ENCODE measurements at regions not wholly inside any gene's neighbourhood (a gene's known extent, or its start where the extent isn't known, plus 50 kb on each side); places are given as distances from the start of the nearest gene placed in this dataset.

- TF ChIP-seq CTCF (conservative IDR thresholded peaks at IDR 0.05; ENCODE audit: low read length) = no peak
- no peak for TF ChIP-seq EZH2phosphoT487 (IDR thresholded peaks at IDR 0.05; ENCODE audit: borderline replicate concordance, low read depth, low read length)
Observed at GRCh38 chr18:47718646-47719045, 211.8 kb downstream of the SMAD2 start.
